ENCODE measurements at regions not wholly inside any gene's neighbourhood (a gene's known extent, or its start where the extent isn't known, plus 50 kb on each side); places are given as distances from the start of the nearest gene placed in this dataset.

GRCh38 chr14:34235643-34236300, 226.3 kb downstream of the SPTSSA start:
- TF ChIP-seq MAZ (IDR thresholded peaks at IDR 0.05; ENCODE audit: borderline replicate concordance, low read depth, low read length) (no peak), RCOR1 (IDR thresholded peaks at IDR 0.05; ENCODE audit: low read depth, low read length) (no peak), HOXA7 (CRISPR knock-in tag; IDR thresholded peaks at IDR 0.05) (no peak), TP53 (CRISPR knock-in tag; IDR thresholded peaks at IDR 0.05) (no peak)
